COR-L47 (cell line): ENCODE measurements at regions not wholly inside any gene's neighbourhood (a gene's known extent, or its start where the extent isn't known, plus 50 kb on each side); places are given as distances from the start of the nearest gene placed in this dataset.

Experiments used
- DNase-seq: peaks from one replicate; lab custom pipeline; 2025; lab: John Stamatoyannopoulos, UW

DNA sequence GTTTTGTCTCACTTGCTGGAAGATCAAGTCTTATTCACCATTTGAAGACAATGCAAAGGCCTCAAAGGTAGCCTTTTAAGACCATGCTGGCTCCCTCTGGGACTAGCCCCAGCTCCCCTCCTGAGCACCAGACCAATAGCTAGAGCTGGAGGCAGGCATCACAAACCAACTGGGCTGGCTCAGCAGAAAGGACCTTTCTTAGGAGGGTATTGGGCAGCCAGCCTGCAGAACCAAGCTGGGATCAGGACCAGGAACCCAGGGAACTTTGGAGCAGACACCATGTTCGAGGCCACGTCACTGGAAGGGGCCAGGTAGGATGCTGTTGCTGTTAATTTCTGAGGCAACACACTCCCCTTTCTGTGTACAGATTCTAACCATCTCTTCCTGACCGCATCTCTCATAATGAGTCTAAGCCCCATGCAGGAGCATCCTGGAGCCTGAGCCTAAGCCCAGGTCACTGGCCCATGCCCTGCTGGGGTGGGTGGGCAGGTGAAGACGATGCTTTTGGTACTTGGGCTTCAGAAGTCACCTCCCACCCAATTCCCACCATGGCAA lies 81.4 kb upstream of the KLF13 start:
- DNase-seq: no peak

DNA sequence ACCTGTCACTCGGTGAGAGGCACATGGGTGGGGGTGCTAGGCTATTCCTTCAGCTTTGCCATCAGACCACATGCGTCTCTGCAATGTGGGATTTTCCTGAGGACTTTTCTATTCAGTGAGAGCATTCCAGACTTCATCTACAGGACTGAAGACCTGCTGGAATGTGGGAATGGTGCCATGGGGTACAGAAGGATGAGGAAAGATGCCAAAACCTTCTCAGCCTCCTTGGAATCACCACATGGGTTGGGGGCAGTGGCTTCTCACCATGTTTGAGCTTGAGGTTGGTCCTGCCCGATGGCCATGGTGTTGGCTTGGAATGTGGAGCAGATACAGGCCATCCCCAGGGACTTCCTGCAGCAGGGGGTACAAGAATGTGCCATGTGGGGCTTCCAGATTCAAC lies 80.9 kb upstream of the KLF13 start:
- DNase-seq: no peak

DNA sequence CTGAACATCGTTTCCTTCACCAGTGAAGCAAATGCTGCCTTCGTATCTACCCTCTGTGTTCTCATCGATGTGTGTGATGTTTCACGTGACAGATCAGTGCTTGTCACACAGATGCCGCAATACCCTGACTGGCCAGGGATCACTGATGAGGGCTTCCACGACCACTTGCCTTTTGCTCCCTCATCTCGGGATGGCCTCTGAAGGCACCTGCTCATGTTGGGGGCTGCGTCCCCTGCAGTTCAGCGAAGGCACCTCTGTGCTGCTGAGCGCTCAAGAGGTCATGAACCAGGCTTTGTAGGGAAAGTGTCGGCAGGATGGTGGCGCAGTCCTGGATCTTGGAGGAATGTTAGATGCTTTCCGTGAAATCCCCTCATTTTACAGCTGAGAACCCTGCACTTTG lies 79.2 kb upstream of the KLF13 start:
- no peak for DNase-seq

DNA sequence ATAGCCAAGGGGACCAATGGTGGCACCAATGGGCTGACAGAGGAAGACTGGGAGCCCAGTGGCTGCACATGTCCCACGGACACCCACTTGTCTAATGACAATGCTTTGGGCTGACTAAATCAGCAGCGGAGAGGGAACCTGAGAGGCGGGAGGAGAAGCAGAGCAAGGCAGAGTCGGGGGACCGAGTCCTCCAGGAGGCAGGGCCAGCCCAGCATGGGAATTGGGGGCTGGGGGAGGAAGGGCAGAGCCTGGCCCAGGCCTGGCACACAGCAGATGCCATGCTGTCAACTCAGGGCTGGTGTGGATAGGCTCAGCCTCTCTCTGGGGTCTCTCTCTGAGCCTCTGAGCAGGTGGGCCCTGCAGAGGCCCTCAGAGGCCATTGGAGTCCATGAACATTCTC lies 78.4 kb upstream of the KLF13 start:
- no peak for DNase-seq

DNA sequence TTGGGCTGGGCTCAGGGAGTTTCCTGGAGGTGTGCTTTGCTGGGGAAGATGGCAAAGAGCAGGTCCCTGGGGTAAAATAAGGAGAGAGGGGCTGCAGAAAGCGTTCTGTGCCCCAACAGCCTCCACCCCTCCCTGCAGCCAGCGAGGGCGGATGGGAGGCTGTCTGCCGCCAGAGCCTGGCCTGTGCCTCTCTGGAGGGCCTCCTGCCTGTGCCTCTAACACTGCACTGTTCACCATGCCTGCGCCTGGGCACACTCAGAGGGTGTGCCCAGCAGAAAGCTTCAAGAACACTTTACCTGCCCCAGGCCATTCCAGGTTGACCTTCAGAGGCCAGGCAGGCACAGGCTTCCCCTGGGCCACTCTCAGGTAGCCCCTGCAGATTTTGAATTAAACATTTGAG lies 77.7 kb upstream of the KLF13 start:
- no peak for DNase-seq

DNA sequence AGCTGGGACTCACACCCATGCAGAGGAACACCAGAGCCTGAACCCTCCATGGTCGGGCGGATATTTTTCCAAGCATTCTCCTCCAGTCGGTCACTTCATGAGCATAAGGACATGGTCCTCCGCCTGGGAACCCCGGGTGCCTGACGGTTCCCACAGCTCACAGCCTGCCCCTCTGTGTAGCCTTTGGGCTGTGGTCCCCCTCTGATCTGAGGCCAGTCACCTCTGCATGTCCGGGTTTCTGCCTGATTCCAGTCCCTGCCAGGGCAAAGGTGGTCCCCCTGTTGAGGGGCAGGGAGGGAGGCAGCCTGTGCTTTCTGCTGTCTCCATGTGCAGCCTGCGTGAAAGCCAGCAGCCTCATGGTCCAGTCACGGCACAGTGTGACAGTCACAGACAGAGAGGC lies 76.6 kb upstream of the KLF13 start:
- no peak for DNase-seq

DNA sequence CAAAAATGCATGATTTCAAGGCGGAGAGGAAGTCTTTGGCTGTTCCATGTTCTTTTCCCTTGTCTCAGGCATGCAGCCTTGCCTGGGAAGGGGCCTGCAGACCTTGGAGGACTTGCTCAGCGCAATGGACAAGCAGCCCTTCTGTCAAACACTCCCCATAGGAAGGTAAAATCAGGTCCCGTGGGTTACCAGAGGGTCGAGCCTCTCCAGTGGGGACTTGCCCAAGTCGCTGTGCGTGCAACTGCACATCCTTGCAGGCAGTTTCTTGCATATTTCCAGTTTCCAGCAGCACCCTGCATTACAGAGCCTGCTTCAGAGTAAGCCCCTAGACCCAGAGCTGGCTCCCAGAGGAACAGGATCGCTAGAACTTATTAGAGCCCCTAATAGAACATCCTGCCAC lies 75.5 kb upstream of the KLF13 start:
- DNase-seq: no peak

DNA sequence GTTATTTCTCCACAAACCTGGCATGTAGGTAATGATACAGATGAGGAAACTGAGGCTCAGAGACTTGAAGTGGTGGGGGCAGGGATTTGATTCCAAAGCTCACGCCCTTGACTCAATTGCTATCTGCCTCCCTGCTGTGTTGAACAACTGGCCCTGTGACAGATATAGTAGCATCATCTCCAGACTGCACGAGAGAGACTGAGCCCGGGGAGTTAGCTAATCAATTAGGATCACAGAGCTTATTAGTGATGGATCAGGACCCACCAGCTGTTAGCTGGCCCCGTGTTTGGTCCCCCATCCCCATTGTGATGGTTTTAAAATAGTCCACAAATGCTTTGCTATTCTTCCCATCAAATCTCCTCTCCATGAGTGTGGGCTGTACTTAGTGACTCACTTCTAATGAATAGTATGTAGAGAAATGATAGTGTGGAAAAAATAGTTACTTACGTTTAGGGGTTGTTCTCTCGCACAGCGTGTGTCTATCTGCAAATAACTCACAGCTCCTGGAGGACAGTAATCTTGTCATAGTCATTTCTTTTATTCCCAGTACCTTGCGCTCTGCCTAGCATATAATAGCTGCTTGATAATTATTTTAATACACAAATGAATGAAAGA lies 74.4 kb upstream of the KLF13 start:
- no peak for DNase-seq

DNA sequence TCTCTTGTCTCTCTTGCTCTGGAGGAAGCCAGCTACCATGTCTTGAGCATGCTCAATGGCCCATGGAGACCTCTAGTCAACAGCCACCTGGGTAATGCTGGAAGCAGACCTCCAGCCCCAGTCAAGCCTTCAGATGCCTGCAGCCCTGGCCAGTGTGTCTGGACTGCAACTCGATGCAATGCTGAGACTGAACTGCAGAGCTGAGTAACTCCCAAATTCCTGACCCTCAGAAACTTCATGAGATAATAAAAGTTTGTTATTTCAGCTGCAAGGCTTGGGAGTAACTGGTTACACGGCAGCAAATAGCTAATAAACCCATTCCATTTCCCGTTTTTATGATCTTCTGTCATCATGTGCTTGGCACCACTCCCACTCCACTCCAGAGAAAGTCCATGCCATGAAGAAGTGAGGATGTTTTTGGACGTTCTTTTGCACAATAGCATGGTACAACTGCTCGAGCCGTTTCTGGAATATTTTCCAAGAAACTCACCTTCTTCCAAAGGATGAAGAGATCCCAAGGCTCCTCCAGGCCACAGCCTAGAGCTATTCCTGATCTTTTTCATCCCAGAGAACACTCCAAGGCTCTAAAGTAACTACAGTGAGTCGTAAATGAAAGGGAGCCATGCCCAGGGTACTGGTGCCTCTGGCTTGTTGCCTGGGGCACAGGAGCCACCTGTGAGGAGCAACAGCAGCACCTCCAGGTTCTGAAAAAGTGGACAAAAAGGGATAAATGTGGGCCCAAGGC lies 72.0 kb upstream of the KLF13 start:
- DNase-seq: no peak

DNA sequence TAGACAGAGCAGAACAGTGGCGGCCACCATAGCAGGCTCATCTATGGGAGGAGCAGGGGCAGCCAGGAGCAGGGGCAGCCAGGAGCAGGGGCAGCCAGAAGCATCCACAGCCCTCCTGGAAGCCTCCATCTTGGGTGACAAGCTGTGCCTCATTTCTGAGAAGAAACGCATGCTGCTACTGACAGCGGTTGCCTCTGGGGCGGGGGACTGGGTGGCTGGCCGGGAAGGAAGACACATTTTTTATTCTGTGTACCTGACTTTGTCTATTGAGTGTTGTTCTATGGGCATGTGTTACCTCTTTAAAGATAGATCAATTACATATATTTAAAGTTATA lies 71.5 kb upstream of the KLF13 start:
- no peak for DNase-seq

DNA sequence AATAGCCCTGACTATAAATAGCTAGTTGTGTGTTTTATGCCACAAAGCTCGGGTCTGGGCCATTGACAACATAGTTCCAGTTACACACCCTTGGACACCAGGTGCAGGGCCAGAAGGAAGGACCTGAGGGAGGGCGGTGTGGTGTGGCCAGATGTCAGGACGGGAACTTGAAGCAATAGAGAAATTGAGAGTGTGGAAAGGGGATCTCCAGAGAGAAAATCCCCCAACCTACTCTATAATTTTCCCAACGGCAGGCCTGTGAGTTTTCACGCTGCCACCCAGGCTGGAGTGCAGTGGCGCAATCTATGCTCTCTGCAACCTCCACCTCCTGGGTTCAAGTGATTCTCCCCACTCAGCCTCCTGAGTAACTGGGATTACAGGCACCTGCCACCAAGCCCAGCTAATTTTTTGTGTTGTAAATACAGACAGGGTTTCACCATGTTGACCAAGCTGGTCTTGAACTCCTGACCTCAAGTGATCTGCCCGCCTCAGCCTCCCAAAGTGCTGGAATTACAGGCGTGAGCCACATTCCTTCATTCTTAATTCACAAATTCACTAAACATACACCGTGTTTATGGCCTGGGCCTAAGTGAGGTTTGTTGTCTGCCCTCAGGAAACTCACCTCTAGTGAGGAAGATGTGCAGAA lies 70.8 kb upstream of the KLF13 start:
- no peak for DNase-seq

DNA sequence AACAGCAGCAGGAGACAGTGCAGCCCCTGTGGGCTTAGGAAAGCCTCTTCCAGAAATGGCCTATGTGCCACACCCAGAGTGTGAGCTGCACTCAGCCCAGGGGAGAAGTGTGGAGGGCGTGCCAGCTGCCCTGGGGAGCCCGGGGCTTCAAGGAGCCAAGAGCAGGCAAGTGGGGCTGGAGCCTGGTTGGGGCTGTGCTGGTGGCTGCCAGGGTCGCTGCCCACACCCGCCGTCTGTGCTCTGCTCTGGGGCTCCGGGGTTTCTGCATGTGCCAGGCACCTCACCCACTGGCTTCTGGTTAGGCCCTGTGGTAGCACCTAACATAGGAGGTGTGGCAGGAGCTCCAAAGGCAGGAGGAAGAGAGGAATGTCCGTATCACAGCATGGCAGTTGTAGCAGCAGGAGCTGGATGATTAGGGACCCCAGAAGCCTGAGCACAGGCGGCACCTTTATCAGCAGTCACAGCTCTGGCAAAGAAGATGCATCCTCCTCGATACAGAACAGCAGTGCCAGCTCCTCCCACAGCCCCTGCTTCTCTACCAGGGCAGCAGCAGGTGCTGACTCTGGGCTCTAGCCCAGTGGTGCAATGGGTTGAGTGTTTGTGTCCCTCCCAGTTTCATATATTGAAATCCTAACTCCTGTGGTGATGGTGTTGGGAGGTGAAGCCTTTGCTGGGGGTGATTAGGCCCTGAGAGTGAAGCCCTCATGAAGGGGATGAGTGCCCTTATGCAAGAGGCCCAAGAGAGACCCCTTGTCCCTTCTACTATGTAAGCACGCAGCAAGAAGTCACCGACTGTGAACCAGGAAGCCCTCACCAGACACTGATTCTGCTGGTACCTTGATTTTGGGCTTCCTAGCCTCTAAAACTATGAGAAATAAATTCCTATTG lies 70.0 kb upstream of the KLF13 start:
- no peak for DNase-seq

DNA sequence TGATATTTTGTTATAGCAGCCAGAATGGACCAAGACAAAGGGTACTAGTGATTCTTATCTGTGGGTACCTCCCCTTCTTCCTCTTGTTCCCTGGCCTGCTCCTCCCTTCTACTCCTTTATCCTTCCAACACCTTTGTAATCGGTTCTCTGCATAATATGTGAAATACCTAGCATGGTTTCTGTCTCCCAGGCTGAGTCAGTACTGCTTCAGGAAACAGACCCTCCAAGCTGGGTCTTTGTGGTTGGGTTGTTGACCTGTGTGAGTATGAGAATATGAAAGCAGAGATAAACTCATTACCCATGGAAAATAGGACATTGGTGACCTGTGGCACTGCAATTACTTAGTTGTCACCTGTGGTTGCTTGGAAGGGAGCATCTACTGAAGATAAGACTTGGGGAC lies 69.3 kb upstream of the KLF13 start:
- no peak for DNase-seq

DNA sequence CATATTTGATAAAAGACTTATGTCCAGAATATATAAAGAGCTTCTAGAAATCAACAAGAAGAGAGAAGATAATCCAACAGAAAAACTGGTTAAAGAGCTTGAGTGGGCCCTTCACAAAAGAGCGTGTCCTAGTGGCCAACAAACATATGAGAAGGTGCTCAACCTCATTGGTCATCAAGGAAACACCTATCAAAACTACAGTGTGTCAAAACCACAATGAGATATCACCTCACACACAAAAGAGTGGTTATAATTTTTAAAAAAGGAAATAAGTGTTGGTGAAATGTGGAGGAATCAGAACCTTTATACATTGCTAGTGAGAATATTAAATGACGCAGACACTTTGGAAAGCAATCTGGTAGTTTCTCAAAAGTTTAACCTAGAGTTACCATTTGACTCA lies 68.4 kb upstream of the KLF13 start:
- DNase-seq: no peak

DNA sequence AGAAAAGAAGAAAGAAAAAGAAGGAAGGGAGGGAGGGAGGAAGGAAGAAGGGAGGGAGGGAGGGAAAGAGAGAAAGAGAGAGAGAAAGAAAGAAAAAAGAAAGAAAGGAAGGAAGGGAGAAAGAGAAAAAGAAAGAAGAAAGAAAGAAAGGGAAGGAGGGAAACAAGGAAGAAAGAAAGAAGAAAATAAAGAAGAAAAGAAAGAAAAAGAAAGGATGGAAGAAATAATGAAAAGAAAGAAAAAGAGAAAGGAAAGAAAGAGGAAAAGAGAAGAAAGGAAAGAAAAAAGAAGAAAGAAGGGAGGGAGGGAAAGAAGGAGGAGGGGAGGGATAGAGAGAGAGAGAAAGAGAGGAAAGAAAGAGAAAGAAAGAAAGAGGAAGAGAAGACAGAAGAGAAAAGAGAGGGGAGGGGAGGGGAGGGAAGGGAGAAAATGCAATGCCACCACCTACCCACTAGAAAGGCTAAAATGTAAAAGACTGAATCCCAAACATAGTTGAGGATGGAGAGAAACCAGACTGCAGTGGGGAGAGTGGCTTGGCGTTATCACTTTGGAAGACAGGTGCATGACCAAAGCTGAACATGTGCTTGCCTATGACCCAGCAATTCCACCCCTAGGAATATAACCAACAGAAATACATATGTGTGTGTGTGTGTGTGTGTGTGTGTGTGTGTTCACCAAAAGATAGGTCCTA lies 66.9 kb upstream of the KLF13 start:
- no peak for DNase-seq

DNA sequence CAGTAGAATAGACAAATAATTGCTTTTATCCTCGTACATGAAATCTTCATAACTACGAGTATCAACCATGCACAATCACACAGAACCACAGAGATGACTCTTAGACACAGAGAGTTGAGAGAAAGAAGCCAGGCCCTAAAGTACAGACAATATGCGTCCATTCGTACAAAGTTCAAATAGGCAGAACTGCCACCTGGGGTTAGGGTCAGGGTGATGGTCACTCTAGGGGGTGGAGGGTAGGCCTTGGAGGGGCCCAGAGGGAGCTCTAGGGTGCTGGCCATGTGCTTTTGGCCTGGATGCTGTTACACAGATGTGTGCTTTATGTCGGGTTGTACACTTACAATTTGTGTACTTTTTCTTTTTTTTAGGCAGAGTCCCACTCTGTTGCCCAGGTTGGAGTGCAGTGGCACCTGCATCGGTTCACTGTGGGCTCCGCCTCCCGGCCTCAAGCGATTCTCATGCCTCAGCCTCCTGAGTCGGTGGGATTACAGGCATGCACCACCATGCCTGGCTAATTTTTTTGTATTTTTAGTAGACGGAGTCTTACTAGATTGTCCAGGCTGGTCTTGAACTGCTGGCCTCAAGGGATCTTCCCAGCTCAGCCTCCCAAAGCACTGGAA lies 65.9 kb upstream of the KLF13 start:
- no peak for DNase-seq

DNA sequence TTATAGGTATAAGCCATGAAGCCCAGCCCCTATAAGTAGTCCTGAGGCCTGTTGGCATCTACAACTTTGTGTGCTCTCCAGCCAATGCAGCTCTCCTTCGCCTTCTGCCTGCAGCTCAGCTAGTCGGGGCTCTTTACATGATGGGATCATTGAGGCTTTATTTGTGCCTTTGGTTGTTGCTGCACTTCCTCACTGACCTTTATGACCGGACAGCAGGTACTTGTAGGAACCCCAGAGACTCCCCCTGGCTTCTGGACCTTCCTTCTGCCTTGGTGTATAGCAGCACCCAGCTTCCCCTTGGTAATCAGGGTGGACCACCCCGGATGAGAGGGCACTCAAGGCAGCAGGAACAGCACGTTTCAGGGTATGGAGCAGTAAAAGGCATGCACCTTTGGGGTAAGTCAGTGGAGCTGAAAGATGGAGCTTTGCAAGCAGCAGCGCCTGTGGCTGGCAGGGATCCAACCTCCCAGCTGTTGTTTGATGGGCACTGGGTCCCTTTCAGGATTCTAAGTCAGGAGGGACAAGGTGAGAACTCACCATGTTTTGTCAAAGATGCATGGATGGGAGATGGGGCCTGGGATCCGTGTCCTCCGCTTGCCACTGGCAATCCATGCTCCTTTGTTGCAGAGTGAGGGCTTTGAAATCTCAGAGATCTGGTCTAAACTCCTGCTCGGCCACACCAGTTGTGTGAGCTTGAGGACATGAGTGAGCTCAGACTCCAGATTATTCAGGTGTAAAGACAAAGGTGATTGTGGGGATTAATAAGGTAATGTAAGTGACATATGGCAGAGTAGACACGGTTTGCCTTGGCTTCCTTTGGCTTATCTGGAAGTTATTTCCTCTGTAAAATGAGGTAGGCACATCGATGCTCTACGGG lies 65.1 kb upstream of the KLF13 start:
- no peak for DNase-seq

DNA sequence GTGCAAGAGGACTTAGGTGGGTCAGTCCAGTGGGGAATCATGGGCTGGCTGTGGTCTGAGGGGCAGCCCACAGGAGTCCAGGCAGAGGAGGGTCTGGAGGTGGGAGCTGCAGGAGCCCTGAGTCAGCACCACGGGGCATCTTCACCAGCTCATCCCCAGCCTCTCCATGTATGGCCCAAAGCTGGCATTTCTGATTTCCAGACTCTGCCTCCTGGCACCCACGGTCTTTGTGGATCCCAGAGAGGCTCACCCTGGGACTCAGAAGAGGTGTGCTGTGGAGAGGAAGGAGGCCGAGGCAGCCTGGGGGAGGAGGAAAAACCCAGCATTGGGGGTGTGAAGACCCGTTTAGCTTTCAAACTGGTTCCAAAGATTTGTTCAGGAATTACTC lies 64.5 kb upstream of the KLF13 start:
- no peak for DNase-seq

DNA sequence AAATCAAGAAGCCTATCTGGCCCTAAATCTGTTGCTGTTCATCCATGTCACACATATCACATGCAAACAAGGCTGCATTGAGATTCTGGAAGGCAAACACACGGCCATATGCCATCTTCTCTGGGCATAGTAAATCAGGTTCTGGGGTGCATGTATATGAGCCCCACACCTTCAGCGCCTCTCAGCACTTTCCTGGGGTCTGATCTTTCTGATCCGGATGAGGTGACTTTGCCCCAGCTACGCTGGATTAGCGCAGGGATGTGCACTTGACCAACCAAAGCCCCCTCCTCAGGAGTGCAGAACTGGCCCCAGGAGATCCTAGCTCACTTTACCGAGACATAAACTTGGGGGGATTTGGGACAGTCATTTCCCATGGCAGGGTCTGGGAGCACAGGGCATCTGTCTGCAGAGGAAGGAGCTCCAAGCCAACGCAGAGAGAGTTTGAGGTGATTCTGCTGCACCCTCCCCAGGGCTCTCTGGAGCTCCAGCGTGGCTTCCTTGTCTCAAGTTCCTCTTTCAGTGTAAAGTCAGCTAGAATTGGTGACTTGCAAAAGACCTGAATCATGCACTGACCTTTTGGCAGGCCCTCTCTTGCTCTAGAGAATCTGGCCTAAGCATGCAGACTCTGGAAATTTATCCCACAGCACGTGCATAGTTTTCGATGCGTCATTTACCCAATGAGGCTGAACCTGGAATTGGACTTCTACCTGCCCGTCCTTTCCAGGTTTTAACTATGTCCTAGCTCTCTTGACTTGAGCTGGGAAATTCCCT lies 63.5 kb upstream of the KLF13 start:
- no peak for DNase-seq
